A673 (cell line): ENCODE measurements at regions not wholly inside any gene's neighbourhood (a gene's known extent, or its start where the extent isn't known, plus 50 kb on each side); places are given as distances from the start of the nearest gene placed in this dataset.

Experiments used
- CTCF ChIP-seq: fragments of 300-800, 200-600 bp; sonication (generic); conservative IDR thresholded peaks from 2 replicates; pipeline ENCODE4 v1.5.1; 2017; ENCODE audit warnings: low read depth, mild to moderate bottlenecking, antibody characterized with exemption, low read length, moderate library complexity, mixed read lengths
- EZH2 ChIP-seq: fragments of 200-600 bp; sonication (generic); IDR thresholded peaks from 2 replicates; pipeline ENCODE4 v1.6.1; 2017; ENCODE audit warnings: borderline replicate concordance, low read depth, mild to moderate bottlenecking, mixed read lengths, antibody characterized with exemption, low read length; ENCODE audit not compliant: poor library complexity, severe bottlenecking

- TF ChIP-seq EZH2 (no peak), CTCF (no peak)
Measured at GRCh38 chr21:24278711-24279110, 1328.6 kb downstream of the MRPL39 start.
